ENCODE measurements at regions not wholly inside any gene's neighbourhood (a gene's known extent, or its start where the extent isn't known, plus 50 kb on each side); places are given as distances from the start of the nearest gene placed in this dataset.

DNA sequence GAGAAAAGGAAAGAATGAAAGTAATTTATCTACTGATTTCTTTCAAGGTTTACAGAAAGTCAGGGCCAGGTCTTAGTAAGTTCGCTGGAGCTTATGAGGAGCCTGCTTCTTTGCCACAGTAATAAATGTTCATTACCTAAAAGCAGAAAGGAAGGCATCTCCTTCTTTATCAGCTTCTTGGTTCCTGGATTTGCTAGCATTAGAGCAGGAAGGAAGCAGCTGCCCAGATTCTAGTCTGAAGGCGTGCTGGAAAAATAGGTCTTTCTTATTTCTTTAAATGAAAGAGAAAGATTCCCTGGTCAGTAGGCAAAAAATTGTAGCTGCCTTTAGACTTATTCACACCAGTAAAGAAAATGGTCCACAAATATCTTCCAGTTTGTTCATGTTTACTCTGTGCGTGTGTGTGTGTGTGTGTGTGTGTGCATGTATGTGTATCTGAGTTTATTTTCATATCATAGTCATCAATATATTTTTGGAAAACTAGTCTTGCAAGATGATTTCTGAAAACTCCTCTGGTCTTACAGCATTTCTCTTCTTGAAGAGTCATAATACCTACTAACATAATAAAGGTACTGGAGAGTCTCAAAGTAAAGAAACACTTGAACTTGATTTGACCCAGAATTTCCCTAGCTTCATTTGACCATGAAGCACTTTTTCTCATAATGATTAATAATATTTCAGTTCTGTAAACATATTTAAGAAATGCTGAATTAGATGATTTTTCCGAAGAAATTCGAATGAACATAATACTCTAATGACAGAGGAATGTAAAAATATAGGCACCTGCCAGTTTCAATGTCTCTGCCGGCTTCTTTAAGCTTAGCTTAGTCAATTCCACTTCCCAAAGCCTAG, 255.3 kb upstream of the ZPLD1 start:
- TF ChIP-seq, protein P1, sequence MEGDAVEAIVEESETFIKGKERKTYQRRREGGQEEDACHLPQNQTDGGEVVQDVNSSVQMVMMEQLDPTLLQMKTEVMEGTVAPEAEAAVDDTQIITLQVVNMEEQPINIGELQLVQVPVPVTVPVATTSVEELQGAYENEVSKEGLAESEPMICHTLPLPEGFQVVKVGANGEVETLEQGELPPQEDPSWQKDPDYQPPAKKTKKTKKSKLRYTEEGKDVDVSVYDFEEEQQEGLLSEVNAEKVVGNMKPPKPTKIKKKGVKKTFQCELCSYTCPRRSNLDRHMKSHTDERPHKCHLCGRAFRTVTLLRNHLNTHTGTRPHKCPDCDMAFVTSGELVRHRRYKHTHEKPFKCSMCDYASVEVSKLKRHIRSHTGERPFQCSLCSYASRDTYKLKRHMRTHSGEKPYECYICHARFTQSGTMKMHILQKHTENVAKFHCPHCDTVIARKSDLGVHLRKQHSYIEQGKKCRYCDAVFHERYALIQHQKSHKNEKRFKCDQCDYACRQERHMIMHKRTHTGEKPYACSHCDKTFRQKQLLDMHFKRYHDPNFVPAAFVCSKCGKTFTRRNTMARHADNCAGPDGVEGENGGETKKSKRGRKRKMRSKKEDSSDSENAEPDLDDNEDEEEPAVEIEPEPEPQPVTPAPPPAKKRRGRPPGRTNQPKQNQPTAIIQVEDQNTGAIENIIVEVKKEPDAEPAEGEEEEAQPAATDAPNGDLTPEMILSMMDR (IDR thresholded peaks at IDR 0.05; ENCODE audit: low read depth, low read length, missing control alignments): no peak
- DNase-seq (ENCODE audit: extremely low read depth, low read depth): no peak
- no peak overlapping the region for H3K4me3 ChIP-seq (replicated peaks; ENCODE audit: low read depth, low read length)

- H3K4me3 ChIP-seq (replicated peaks; ENCODE audit: low read depth, low read length): no peak overlapping the region
- DNase-seq (ENCODE audit: extremely low read depth, low read depth): no peak
- TF ChIP-seq, protein P1 (IDR thresholded peaks at IDR 0.05; ENCODE audit: low read depth, low read length, missing control alignments): no peak
These were observed 254.4 kb upstream of the ZPLD1 start for GRCh38 chr3:102180280-102180931.

- no peak for DNase-seq (ENCODE audit: extremely low read depth, low read depth)
- no peak overlapping the region for H3K4me3 ChIP-seq (replicated peaks; ENCODE audit: low read depth, low read length)
- TF ChIP-seq, protein P1 (IDR thresholded peaks at IDR 0.05; ENCODE audit: low read depth, low read length, missing control alignments): no peak
These were observed 253.5 kb upstream of the ZPLD1 start for GRCh38 chr3:102181175-102181920.

- H3K4me3 ChIP-seq (replicated peaks; ENCODE audit: low read depth, low read length): no peak overlapping the region
- TF ChIP-seq, protein P1 (IDR thresholded peaks at IDR 0.05; ENCODE audit: low read depth, low read length, missing control alignments): no peak
- DNase-seq (ENCODE audit: extremely low read depth, low read depth): no peak
These were observed 252.7 kb upstream of the ZPLD1 start for GRCh38 chr3:102182162-102182561.

GRCh38 chr3:102183186-102183585, 251.6 kb upstream of the ZPLD1 start:
- no peak overlapping the region for H3K4me3 ChIP-seq (replicated peaks; ENCODE audit: low read depth, low read length)
- no peak for DNase-seq (ENCODE audit: extremely low read depth, low read depth)
- TF ChIP-seq, protein P1 (IDR thresholded peaks at IDR 0.05; ENCODE audit: low read depth, low read length, missing control alignments): no peak

DNA sequence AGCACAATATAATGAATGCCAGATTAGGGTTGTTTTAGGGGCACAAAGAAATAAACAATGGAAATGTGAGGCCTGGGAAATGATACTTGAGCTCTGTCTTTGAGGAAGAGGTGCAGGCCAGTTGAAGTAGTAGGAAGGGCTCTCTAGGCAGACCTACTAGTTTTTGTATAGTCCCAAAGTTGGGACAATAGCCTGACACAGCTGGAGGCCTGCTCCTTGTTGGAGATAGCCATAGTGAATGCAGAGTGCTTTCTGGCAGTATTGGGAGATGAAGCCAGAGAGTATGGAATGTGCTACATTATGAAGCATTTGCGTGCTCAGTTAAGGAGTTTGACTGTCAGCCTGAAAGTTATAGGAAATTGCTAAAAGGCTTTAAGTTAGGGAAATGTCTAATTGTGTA, 251.2 kb upstream of the ZPLD1 start:
- DNase-seq (ENCODE audit: extremely low read depth, low read depth): no peak
- TF ChIP-seq, protein P1 (IDR thresholded peaks at IDR 0.05; ENCODE audit: low read depth, low read length, missing control alignments): no peak
- H3K4me3 ChIP-seq (replicated peaks; ENCODE audit: low read depth, low read length): no peak overlapping the region

Data from HFF-Myc (cell line).